Heart left ventricle (tissue), 13 donors: ENCODE measurements at regions not wholly inside any gene's neighbourhood (a gene's known extent, or its start where the extent isn't known, plus 50 kb on each side); places are given as distances from the start of the nearest gene placed in this dataset.

Experiments
- POLR2A ChIP-seq, 2 donors: fragments of 450-650 bp; IDR thresholded peaks; one replicate each; pipeline ENCODE4 v1.6.1; 2017; ENCODE audit warnings: antibody characterized with exemption in 2 of 2, mild to moderate bottlenecking in 2 of 2, moderate library complexity in 2 of 2
- TF ChIP-seq, protein P1 (sequence below), 12 donors: fragments of 200-600 bp; sonication (generic) in 4 of 12; IDR thresholded peaks; one replicate each; pipeline versions ENCODE4 v1.5.0 to v1.8.0; 2018 to 2022; ENCODE audit warnings: antibody characterized with exemption in 12 of 12, mild to moderate bottlenecking in 5 of 12
- donor health status: ischemic (EF 13 %, LVEDD 7.1; RV severe dilation, severe dysfunction).
- donor health status: DM: no; HTN: yes; CAD: no.
- donor health status: DM: no; HTN: no; CAD: no.
- donor health status: ischemic (EF 25% LVEDD 6.9; RV normal size, moderate dysfunction).
- donor health status: ischemic (EF 25% LVEDD 5.7; RV mildly dilated, moderate dysfunction).
- donor health status: ischemic (EF 35%, LVEDD 5.7; RV mildly dilated, moderate dysfunction).
- donor health status: nonischemic (EF 11% LVEDD 7.7; RV severe dilation, severe dysfunction).
- donor health status: DM: yes; HTN: yes; CAD: no.
- donor health status: PGD.
- donor health status: ischemic (EF 29% LVEDD 5.4; RV normal size, mild dysfunction).
- donor health status: nonischemic (EF 23%, LVEDD 6.1; RV moderate dilation, normal function).

DNA sequence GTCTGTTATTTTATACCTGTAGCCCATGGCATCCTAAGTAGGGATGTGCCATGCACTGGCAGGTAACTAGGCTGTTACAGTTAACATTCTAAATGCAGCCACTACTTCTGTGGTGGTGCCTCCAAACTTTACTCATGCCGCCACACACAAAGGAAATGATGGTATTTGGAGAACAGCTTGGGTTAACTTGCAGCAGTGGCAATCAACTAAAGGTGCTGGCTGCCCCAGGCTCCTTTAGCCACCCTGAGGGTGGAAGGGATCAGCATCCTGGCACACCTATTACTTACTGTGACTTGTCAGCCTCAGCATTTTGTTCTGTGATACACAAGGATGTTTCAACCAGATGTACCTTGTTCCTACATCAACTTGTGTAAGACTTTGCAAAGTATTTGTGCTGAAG lies 221.8 kb upstream of the PPP1R3A start:
- TF ChIP-seq, protein P1, sequence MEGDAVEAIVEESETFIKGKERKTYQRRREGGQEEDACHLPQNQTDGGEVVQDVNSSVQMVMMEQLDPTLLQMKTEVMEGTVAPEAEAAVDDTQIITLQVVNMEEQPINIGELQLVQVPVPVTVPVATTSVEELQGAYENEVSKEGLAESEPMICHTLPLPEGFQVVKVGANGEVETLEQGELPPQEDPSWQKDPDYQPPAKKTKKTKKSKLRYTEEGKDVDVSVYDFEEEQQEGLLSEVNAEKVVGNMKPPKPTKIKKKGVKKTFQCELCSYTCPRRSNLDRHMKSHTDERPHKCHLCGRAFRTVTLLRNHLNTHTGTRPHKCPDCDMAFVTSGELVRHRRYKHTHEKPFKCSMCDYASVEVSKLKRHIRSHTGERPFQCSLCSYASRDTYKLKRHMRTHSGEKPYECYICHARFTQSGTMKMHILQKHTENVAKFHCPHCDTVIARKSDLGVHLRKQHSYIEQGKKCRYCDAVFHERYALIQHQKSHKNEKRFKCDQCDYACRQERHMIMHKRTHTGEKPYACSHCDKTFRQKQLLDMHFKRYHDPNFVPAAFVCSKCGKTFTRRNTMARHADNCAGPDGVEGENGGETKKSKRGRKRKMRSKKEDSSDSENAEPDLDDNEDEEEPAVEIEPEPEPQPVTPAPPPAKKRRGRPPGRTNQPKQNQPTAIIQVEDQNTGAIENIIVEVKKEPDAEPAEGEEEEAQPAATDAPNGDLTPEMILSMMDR (IDR thresholded peaks at IDR 0.05), result no peak
- TF ChIP-seq POLR2A (IDR thresholded peaks at IDR 0.05), result no peak
